GM06990 (cell line): ENCODE measurements at regions not wholly inside any gene's neighbourhood (a gene's known extent, or its start where the extent isn't known, plus 50 kb on each side); places are given as distances from the start of the nearest gene placed in this dataset.

ENCODE experiments used
- DNase-seq: peaks from one replicate; pipeline ENCODE4 v3.0.0-alpha.2; 2011; ENCODE audit not compliant: insufficient read length; ENCODE audit errors: extremely low read depth
- H3K27me3 ChIP-seq: replicated peaks from 2 replicates; pipeline ENCODE4 v1.6.0; 2011; ENCODE audit warnings: low read length; ENCODE audit not compliant: control insufficient read depth, insufficient read depth
- H3K36me3 ChIP-seq: 2 replicates; pipeline ENCODE4 v1.5.1; 2011; ENCODE audit warnings: low read length; ENCODE audit not compliant: control insufficient read depth, insufficient read depth
- H3K4me3 ChIP-seq: replicated peaks from 2 replicates; pipeline ENCODE4 v1.5.1; 2011; ENCODE audit warnings: low read depth, mild to moderate bottlenecking, control low read depth, low read length
- CTCF ChIP-seq: IDR thresholded peaks from 2 replicates; pipeline ENCODE4 v1.5.1; 2011; ENCODE audit warnings: low read length, control low read depth, mild to moderate bottlenecking, inconsistent platforms; ENCODE audit not compliant: insufficient read depth, poor library complexity, severe bottlenecking

DNA sequence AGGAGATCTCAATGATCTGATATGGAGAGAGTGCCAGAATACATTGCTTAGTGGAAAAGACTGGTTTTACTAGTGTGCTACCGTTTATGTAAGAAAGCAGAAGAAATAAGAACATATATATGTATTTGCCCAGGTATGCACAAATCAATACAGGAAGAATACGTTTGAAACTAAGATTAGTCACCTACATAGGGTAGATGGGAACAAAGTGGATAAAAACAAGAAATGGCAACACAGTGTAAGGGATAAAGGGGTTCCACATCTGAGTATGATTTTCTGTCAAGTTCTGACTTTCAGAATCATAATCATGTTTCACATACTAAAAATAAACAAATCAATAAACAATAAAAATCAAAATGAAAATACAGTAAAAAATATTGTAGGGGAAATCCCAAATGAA lies 148.6 kb upstream of the NAMPT start:
- Histone ChIP-seq H3K36me3 (no peaks in the 10 kb centered on the region), H3K4me3 (no peak overlapping the region), H3K27me3 (no peaks in the 10 kb centered on the region)
- no peak for TF ChIP-seq CTCF
- DNase-seq: no peak

DNA sequence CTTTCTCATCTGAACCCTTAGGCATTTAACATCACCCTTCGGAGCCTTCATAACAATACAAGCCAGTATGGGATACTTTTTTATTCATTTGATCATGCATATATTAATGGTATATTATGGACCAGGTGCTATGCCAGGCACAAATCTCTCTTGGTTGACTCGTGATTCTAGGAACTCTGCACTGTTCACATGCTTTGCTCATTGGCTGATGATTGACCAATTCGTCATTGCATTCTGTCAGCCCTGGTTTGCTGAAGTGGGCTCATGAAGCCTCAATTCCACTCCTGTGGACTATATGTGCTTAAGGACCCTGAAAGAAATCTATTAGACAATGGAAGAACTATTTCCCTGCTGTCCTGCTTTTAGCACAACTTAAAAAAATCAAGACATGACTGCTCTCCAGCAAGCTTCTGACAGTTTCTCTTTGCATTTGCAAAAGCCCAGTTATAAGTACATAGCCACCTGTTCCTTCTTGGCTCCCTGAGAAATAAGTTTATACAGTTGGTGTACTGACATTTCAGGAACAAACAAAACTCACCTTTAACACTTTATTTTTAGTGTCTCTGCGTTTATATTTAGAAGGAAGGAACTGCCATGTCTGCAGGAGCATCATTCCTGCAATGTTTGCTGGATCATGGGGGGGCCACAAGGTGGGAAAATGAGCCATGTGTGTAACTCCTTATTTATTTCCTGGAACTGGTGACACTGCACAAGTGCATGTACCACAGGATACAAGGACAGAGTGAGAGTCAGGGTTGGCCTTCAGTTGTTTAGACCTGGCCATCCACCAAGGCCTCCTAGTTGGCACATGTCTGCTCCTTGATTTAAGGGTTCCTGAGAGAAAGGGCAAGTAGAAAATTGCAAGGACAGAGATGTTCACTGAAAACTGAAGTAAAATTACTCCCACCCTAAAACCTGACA lies 146.0 kb upstream of the NAMPT start:
- H3K36me3 ChIP-seq: no peaks in the 10 kb centered on the region
- no peak for TF ChIP-seq CTCF
- H3K27me3 ChIP-seq: no peaks in the 10 kb centered on the region
- no peak for DNase-seq
- no peak overlapping the region for H3K4me3 ChIP-seq

DNA sequence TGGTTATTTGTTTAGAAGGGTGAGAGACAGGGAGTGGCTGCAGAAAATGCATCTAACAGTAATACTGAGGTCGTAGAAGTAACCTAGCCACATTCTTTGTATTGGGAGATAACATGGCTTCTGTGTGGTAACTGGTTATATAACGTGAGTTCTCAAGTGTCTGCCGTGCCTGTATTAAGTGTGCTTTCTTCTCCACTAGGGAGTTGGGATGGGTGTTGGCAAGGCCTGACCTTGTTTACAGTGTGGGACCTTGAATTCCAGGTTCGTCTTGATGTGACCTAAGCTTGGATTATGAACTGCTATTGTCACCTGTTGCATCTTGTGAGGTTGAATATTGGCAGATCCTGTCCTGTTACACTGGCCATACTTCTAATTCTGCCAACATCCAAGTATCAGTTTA lies 145.3 kb upstream of the NAMPT start:
- no peaks in the 10 kb centered on the region for H3K27me3 ChIP-seq
- H3K36me3 ChIP-seq: no peaks in the 10 kb centered on the region
- TF ChIP-seq CTCF: no peak
- no peak for DNase-seq
- no peak overlapping the region for H3K4me3 ChIP-seq

- Histone ChIP-seq H3K36me3 (no peaks in the 10 kb centered on the region), H3K27me3 (no peaks in the 10 kb centered on the region), H3K4me3 (no peak overlapping the region)
- DNase-seq: no peak
- no peak for TF ChIP-seq CTCF
Observed at GRCh38 chr7:106426803-106427202, 142.0 kb upstream of the NAMPT start.

GRCh38 chr7:106425017-106425719 lies 140.4 kb upstream of the NAMPT start:
- Histone ChIP-seq H3K36me3 (no peaks in the 10 kb centered on the region), H3K27me3 (no peaks in the 10 kb centered on the region), H3K4me3 (0 out of 2 replicates have a peak overlapping the region, but pooled peaks have one; percentile 12)
- no peak for TF ChIP-seq CTCF
- peak; percentile 60 for DNase-seq
